ENCODE measurements at regions not wholly inside any gene's neighbourhood (a gene's known extent, or its start where the extent isn't known, plus 50 kb on each side); places are given as distances from the start of the nearest gene placed in this dataset.

DNA sequence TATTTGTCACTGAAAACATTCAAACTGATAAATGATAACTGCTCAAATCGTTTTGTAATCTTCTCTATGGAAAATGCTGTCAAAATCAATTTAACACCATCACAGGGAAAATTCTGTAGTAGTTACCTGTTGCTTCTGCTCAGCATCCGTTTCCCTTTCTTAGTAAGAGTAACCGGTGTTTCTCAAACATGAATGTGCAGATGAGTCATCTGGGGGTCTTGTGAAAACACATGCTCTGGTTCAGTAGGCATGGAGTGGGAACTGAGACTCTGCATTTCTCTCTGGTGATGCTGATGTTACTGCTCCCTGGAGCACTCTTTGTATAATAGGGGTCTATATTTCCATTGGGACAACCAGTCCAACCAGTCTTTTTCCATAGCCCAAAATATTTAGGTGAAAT is 145.1 kb downstream of the SEMA6D start:
- ATAC-seq (ENCODE audit: insufficient read depth, low read depth) = no peak
- no peaks in the 10 kb centered on the region for H3K36me3 ChIP-seq (ENCODE audit: insufficient read depth, low read length)
- no peaks in the 10 kb centered on the region for H3K79me2 ChIP-seq (ENCODE audit: insufficient read depth, low read length)
- no peaks in the 10 kb centered on the region for H4K20me1 ChIP-seq (ENCODE audit: insufficient read depth, low read length)
- no peak overlapping the region for H2AFZ ChIP-seq (ENCODE audit: low read depth, low read length)
- no peaks in the 10 kb centered on the region for H3K27me3 ChIP-seq (ENCODE audit: insufficient read depth, low read length, poor library complexity)
- no peak overlapping the region for H3K4me3 ChIP-seq (ENCODE audit: low read depth in 1 of 2, low read length in 2 of 2)
- H3K9me3 ChIP-seq (ENCODE audit: insufficient read depth, low read length, severe bottlenecking) = no peaks in the 10 kb centered on the region
- H3K9ac ChIP-seq (ENCODE audit: low read depth, low read length) = no peak overlapping the region
- H3K4me1 ChIP-seq (ENCODE audit: insufficient read depth, low read length) = no peaks in the 10 kb centered on the region
- TF ChIP-seq EZH2 (IDR thresholded peaks at IDR 0.05; ENCODE audit: borderline replicate concordance, low read depth, low read length, severe bottlenecking) (no peak), CTCF (IDR thresholded peaks at IDR 0.05; ENCODE audit: borderline replicate concordance, extremely low read depth, low read length, poor library complexity, severe bottlenecking) (no peak)
- no peak for DNase-seq
- H3K27ac ChIP-seq (ENCODE audit: low read length) = no peak overlapping the region
- H3K4me2 ChIP-seq (ENCODE audit: insufficient read depth, low read length) = no peak overlapping the region

- TF ChIP-seq EZH2 (IDR thresholded peaks at IDR 0.05; ENCODE audit: borderline replicate concordance, low read depth, low read length, severe bottlenecking) (no peak), CTCF (IDR thresholded peaks at IDR 0.05; ENCODE audit: borderline replicate concordance, extremely low read depth, low read length, poor library complexity, severe bottlenecking) (no peak)
- H3K4me1 ChIP-seq (ENCODE audit: insufficient read depth, low read length) = no peaks in the 10 kb centered on the region
- no peaks in the 10 kb centered on the region for H3K9me3 ChIP-seq (ENCODE audit: insufficient read depth, low read length, severe bottlenecking)
- no peaks in the 10 kb centered on the region for H3K36me3 ChIP-seq (ENCODE audit: insufficient read depth, low read length)
- ATAC-seq (ENCODE audit: insufficient read depth, low read depth) (no peak), DNase-seq (no peak)
- no peak overlapping the region for H3K9ac ChIP-seq (ENCODE audit: low read depth, low read length)
- H3K79me2 ChIP-seq (ENCODE audit: insufficient read depth, low read length) = no peaks in the 10 kb centered on the region
- no peak overlapping the region for H3K4me2 ChIP-seq (ENCODE audit: insufficient read depth, low read length)
- no peak overlapping the region for H3K4me3 ChIP-seq (ENCODE audit: low read depth in 1 of 2, low read length in 2 of 2)
- no peak overlapping the region for H2AFZ ChIP-seq (ENCODE audit: low read depth, low read length)
- no peaks in the 10 kb centered on the region for H4K20me1 ChIP-seq (ENCODE audit: insufficient read depth, low read length)
- no peak overlapping the region for H3K27ac ChIP-seq (ENCODE audit: low read length)
- no peaks in the 10 kb centered on the region for H3K27me3 ChIP-seq (ENCODE audit: insufficient read depth, low read length, poor library complexity)
These were observed 149.1 kb downstream of the SEMA6D start for GRCh38 chr15:47866446-47866845.

DNA sequence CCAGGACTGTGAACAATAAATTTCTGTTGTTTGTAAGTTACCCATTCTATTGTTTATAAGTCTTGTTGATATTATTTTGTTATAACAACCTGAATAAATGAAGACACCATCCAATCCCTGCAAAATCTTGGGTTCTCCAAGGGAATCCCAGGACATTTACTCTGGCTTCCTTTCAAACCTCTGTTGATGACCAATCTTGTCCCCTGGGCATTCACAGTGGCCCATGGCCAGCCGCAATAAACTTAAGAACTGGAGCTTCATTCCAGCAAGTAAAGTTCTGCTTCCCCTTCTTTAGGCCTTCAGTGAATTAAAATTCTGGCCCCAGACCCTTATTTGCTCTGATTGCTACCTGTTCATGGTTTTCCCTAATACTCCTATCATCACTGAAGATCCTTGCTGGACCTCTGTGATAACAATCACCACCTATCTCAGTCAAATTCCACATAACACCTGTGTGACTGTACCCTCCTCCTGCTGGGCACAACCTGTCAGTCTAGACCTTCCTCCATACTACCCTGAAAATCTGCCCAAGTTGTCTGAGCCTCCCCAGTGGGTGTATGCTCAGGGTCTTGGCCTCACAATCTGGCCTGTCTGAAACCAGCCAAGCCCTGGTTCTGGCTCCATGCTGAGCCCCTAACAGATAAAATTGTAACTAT is 153.1 kb downstream of the SEMA6D start:
- no peak for TF ChIP-seq CTCF (IDR thresholded peaks at IDR 0.05; ENCODE audit: borderline replicate concordance, extremely low read depth, low read length, poor library complexity, severe bottlenecking)
- Histone ChIP-seq H3K4me2 (ENCODE audit: insufficient read depth, low read length) (no peak overlapping the region), H3K36me3 (ENCODE audit: insufficient read depth, low read length) (no peaks in the 10 kb centered on the region), H3K9me3 (ENCODE audit: insufficient read depth, low read length, severe bottlenecking) (no peaks in the 10 kb centered on the region), H3K27me3 (ENCODE audit: insufficient read depth, low read length, poor library complexity) (no peaks in the 10 kb centered on the region), H4K20me1 (ENCODE audit: insufficient read depth, low read length) (no peaks in the 10 kb centered on the region), H2AFZ (ENCODE audit: low read depth, low read length) (no peak overlapping the region), H3K4me3 (ENCODE audit: low read depth in 1 of 2, low read length in 2 of 2) (no peak overlapping the region), H3K79me2 (ENCODE audit: insufficient read depth, low read length) (no peaks in the 10 kb centered on the region), H3K9ac (ENCODE audit: low read depth, low read length) (no peak overlapping the region), H3K27ac (ENCODE audit: low read length) (no peak overlapping the region), H3K4me1 (ENCODE audit: insufficient read depth, low read length) (no peaks in the 10 kb centered on the region)
- ATAC-seq (ENCODE audit: insufficient read depth, low read depth) = no peak
- DNase-seq = no peak

Data from DND-41 (cell line).